MCF 10A (cell line): ENCODE measurements at regions not wholly inside any gene's neighbourhood (a gene's known extent, or its start where the extent isn't known, plus 50 kb on each side); places are given as distances from the start of the nearest gene placed in this dataset.

Source experiments
- BruUV-seq: library from RNA; stranded (reverse); fragments of 400-500 nt; replicated peaks from 2 replicates; lab custom pipeline; 2021; lab: Mats Ljungman, UMichigan
- CTCF ChIA-PET: fragments of 300-600 bp; sonication (Branson Sonifier 250); formaldehyde crosslinking; extraction: SDS; loops from one replicate; lab custom pipeline; 2021; ENCODE audit warnings: antibody characterized with exemption, inconsistent platforms; lab: Yijun Ruan, JAX
- POLR2A ChIA-PET: fragments of 300-600, 350-650 bp; sonication (Branson Sonifier 250); formaldehyde crosslinking; extraction: SDS; loops from one replicate; lab custom pipeline; 2020; ENCODE audit warnings: antibody characterized with exemption, inconsistent platforms; lab: Yijun Ruan, JAX
- DNase-seq: peaks from one replicate; pipeline ENCODE4 v3.0.0-alpha.2; 2018; ENCODE audit not compliant: unreplicated experiment
- H3K27ac Mint-ChIP-seq: one replicate; pipeline ENCODE4 v1.8.0; 2022; ENCODE audit warnings: mild to moderate bottlenecking, low read depth, mixed read lengths; ENCODE audit not compliant: unreplicated experiment
- H3K27me3 Mint-ChIP-seq: one replicate; pipeline ENCODE4 v1.8.0; 2022; ENCODE audit warnings: mixed read lengths; ENCODE audit not compliant: insufficient read depth, unreplicated experiment
- H3K36me3 Mint-ChIP-seq: one replicate; pipeline ENCODE4 v1.8.0; 2022; ENCODE audit warnings: mild to moderate bottlenecking, moderate library complexity, mixed read lengths; ENCODE audit not compliant: insufficient read depth, unreplicated experiment
- H3K4me1 Mint-ChIP-seq: one replicate; pipeline ENCODE4 v1.8.0; 2022; ENCODE audit warnings: mixed read lengths; ENCODE audit not compliant: insufficient read depth, unreplicated experiment
- H3K4me3 Mint-ChIP-seq: one replicate; pipeline ENCODE4 v1.8.0; 2022; ENCODE audit warnings: mild to moderate bottlenecking, moderate library complexity, mixed read lengths; ENCODE audit not compliant: unreplicated experiment
- H3K9me3 Mint-ChIP-seq: one replicate; pipeline ENCODE4 v1.8.0; 2022; ENCODE audit warnings: mixed read lengths; ENCODE audit not compliant: unreplicated experiment
- CTCF ChIP-seq: fragments of 200-600 bp; IDR thresholded peaks from one replicate; pipeline ENCODE4 v1.8.0; 2022; ENCODE audit warnings: antibody characterized with exemption, mild to moderate bottlenecking; ENCODE audit not compliant: unreplicated experiment
- intact Hi-C: fragments of 100-400 bp; cut with micrococcal nuclease; formaldehyde crosslinking; loops from 2 replicates; pipeline ENCODE4 v1.14.1; 2022

GRCh38 chr20:10795286-10796026 is 121.7 kb upstream of the JAG1 start:
- Mint-ChIP-seq H3K4me3 (no peak overlapping the region), H3K27ac (no peak overlapping the region), H3K36me3 (no peaks in the 10 kb centered on the region), H3K9me3 (no peaks in the 10 kb centered on the region), H3K4me1 (peaks cover 3% of the 10 kb centered on the region), H3K27me3 (no peaks in the 10 kb centered on the region)
- CTCF ChIA-PET: interaction anchor here (0.7 to 1.2 kb wide), 4 partner anchors 11 to 654 kb away, joined by 3 to 4 read pairs (median 4); no protein-coding TSS in a partner anchor
- intact Hi-C loops: no loop called here
- no TSS peak for BruUV-seq
- POLR2A ChIA-PET: no interaction called here
- TF ChIP-seq CTCF: no peak
- no peak for DNase-seq

GRCh38 chr20:10798811-10799210 is 125.0 kb upstream of the JAG1 start:
- no peak for TF ChIP-seq CTCF
- peak overlapping the region; percentile 7 for H3K27ac Mint-ChIP-seq
- no peaks in the 10 kb centered on the region for H3K36me3 Mint-ChIP-seq
- ChIA-PET CTCF (no interaction called here), POLR2A (interaction anchor here (0.6 to 2.3 kb wide), 9 partner anchors 10 to 125 kb away, joined by 3 to 13 read pairs (median 5); partner anchors contain the start of gene JAG1)
- peak; percentile 84 for DNase-seq
- no peaks in the 10 kb centered on the region for H3K4me1 Mint-ChIP-seq
- no peak overlapping the region for H3K4me3 Mint-ChIP-seq
- intact Hi-C loops: no loop called here
- H3K27me3 Mint-ChIP-seq: no peaks in the 10 kb centered on the region
- no peaks in the 10 kb centered on the region for H3K9me3 Mint-ChIP-seq
- no TSS peak for BruUV-seq

- no peaks in the 10 kb centered on the region for H3K9me3 Mint-ChIP-seq
- ChIA-PET POLR2A (interaction anchor here (1.0 to 2.3 kb wide), 6 partner anchors 15 to 126 kb away, joined by 3 to 13 read pairs (median 6); partner anchors contain the start of gene JAG1), CTCF (no interaction called here)
- intact Hi-C loops: no loop called here
- no peaks in the 10 kb centered on the region for H3K36me3 Mint-ChIP-seq
- no peak for TF ChIP-seq CTCF
- H3K4me1 Mint-ChIP-seq: no peaks in the 10 kb centered on the region
- H3K4me3 Mint-ChIP-seq: no peak overlapping the region
- no peak overlapping the region for H3K27ac Mint-ChIP-seq
- H3K27me3 Mint-ChIP-seq: no peaks in the 10 kb centered on the region
- no peak for DNase-seq
- no TSS peak for BruUV-seq
These were observed 125.9 kb upstream of the JAG1 start for GRCh38 chr20:10799735-10800134.

GRCh38 chr20:10800288-10800687 is 126.5 kb upstream of the JAG1 start:
- ChIA-PET CTCF (no interaction called here), POLR2A (interaction anchor here (1.0 to 2.3 kb wide), 5 partner anchors 23 to 127 kb away, joined by 3 to 13 read pairs (median 6); partner anchors contain the start of gene JAG1)
- no peaks in the 10 kb centered on the region for H3K36me3 Mint-ChIP-seq
- H3K9me3 Mint-ChIP-seq: no peaks in the 10 kb centered on the region
- no peaks in the 10 kb centered on the region for H3K27me3 Mint-ChIP-seq
- TF ChIP-seq CTCF: no peak
- BruUV-seq: no TSS peak
- H3K27ac Mint-ChIP-seq: no peak overlapping the region
- H3K4me1 Mint-ChIP-seq: no peaks in the 10 kb centered on the region
- intact Hi-C loops: no loop called here
- DNase-seq: no peak
- no peak overlapping the region for H3K4me3 Mint-ChIP-seq
